NCI-H187 (cell line): ENCODE measurements at regions not wholly inside any gene's neighbourhood (a gene's known extent, or its start where the extent isn't known, plus 50 kb on each side); places are given as distances from the start of the nearest gene placed in this dataset.

Experiments
- DNase-seq, 2 experiments: peaks; one replicate each; lab custom pipeline; 2025; lab: John Stamatoyannopoulos, UW

- DNase-seq: no peak
Measured at GRCh38 chr2:225137971-225138370, 95.7 kb upstream of the DOCK10 start.

GRCh38 chr2:225136552-225136951, 94.3 kb upstream of the DOCK10 start:
- DNase-seq: no peak

GRCh38 chr2:225131898-225132297, 89.6 kb upstream of the DOCK10 start:
- no peak for DNase-seq

GRCh38 chr2:225130093-225130492, 87.8 kb upstream of the DOCK10 start:
- no peak for DNase-seq

GRCh38 chr2:225124311-225125017, 82.2 kb upstream of the DOCK10 start:
- no peak for DNase-seq

- no peak for DNase-seq
Measured at GRCh38 chr2:225122583-225123486, 80.6 kb upstream of the DOCK10 start.

- DNase-seq: no peak
Measured at GRCh38 chr2:225122007-225122406, 79.7 kb upstream of the DOCK10 start.

- DNase-seq: no peak
Measured at GRCh38 chr2:225120186-225120585, 77.9 kb upstream of the DOCK10 start.

- no peak for DNase-seq
Measured at GRCh38 chr2:225117051-225117716, 74.9 kb upstream of the DOCK10 start.

- no peak for DNase-seq
Measured at GRCh38 chr2:225114786-225115323, 72.6 kb upstream of the DOCK10 start.

- no peak for DNase-seq
Measured at GRCh38 chr2:225113371-225114015, 71.2 kb upstream of the DOCK10 start.

- no peak for DNase-seq
Measured at GRCh38 chr2:225112362-225113126, 70.3 kb upstream of the DOCK10 start.

GRCh38 chr2:225108805-225109204, 66.5 kb upstream of the DOCK10 start:
- DNase-seq: no peak

GRCh38 chr2:225104971-225105370, 62.7 kb upstream of the DOCK10 start:
- no peak for DNase-seq

- no peak for DNase-seq
Measured at GRCh38 chr2:225104321-225104720, 62.1 kb upstream of the DOCK10 start.

GRCh38 chr2:225103737-225104141, 61.5 kb upstream of the DOCK10 start:
- DNase-seq: no peak

- DNase-seq: no peak
Measured at GRCh38 chr2:225100856-225101294, 58.6 kb upstream of the DOCK10 start.

GRCh38 chr2:225100269-225100668, 58.0 kb upstream of the DOCK10 start:
- no peak for DNase-seq

- DNase-seq: no peak
Measured at GRCh38 chr2:225097035-225097434, 54.8 kb upstream of the DOCK10 start.
